ENCODE measurements at regions not wholly inside any gene's neighbourhood (a gene's known extent, or its start where the extent isn't known, plus 50 kb on each side); places are given as distances from the start of the nearest gene placed in this dataset.

DNA sequence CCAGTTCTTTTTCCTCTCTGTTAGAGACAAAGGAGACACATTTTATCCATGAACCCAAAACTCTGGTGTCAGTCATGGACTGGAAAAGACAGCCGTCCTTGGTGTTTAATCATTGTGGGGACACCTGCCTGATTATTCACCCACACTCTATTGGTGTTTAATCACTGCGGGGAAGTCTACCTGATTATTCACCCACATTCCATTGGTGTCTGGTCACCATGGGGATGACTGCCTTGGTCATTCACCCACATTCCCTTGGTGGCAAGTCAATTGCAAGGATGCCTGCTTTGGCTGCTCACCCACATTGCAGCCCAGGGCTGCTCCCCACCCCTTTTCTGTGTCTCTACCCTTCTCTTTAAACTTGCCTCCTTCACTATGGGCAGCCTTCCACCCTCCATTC is 589.7 kb upstream of the AMELY start:
- TF ChIP-seq EZH2phosphoT487 (IDR thresholded peaks at IDR 0.05; ENCODE audit: insufficient read depth, low read depth) (no peak), EZH2 (IDR thresholded peaks at IDR 0.05; ENCODE audit: insufficient read depth, poor library complexity, severe bottlenecking) (no peak)
